ENCODE measurements at regions not wholly inside any gene's neighbourhood (a gene's known extent, or its start where the extent isn't known, plus 50 kb on each side); places are given as distances from the start of the nearest gene placed in this dataset.

- TF ChIP-seq POU6F1 (CRISPR knock-in tag; IDR thresholded peaks at IDR 0.05; ENCODE audit: borderline replicate concordance, low read depth) (no peak), CREB5 (CRISPR knock-in tag; IDR thresholded peaks at IDR 0.05; ENCODE audit: low read depth) (no peak), PATZ1 (CRISPR knock-in tag; IDR thresholded peaks at IDR 0.05; ENCODE audit: borderline replicate concordance) (no peak), TCF4 (CRISPR knock-in tag; IDR thresholded peaks at IDR 0.05; ENCODE audit: borderline replicate concordance) (no peak), ZNF70 (CRISPR knock-in tag; IDR thresholded peaks at IDR 0.05) (no peak), RARB (CRISPR knock-in tag; IDR thresholded peaks at IDR 0.05) (no peak), PPARA (CRISPR knock-in tag; IDR thresholded peaks at IDR 0.05; ENCODE audit: borderline replicate concordance) (no peak), TSHZ2 (CRISPR knock-in tag; IDR thresholded peaks at IDR 0.05) (no peak), CSRNP3 (CRISPR knock-in tag; IDR thresholded peaks at IDR 0.05) (no peak)
- ATAC-seq = no peak; the same call in 2 of the 3 replicates
Observed at GRCh38 chr6:4466261-4466660, 309.9 kb upstream of the CDYL start.

GRCh38 chr6:4464638-4465037, 311.6 kb upstream of the CDYL start:
- ATAC-seq = no peak
- TF ChIP-seq ZFP30 (CRISPR knock-in tag; IDR thresholded peaks at IDR 0.05) (no peak), OSR1 (CRISPR knock-in tag; IDR thresholded peaks at IDR 0.05) (no peak), ISL1 (CRISPR knock-in tag; IDR thresholded peaks at IDR 0.05) (no peak), GLIS3 (CRISPR knock-in tag; IDR thresholded peaks at IDR 0.05) (no peak), POU6F1 (CRISPR knock-in tag; IDR thresholded peaks at IDR 0.05; ENCODE audit: borderline replicate concordance, low read depth) (no peak), ZNF70 (CRISPR knock-in tag; IDR thresholded peaks at IDR 0.05) (no peak), TOX (CRISPR knock-in tag; IDR thresholded peaks at IDR 0.05; ENCODE audit: borderline replicate concordance) (no peak), PATZ1 (CRISPR knock-in tag; IDR thresholded peaks at IDR 0.05; ENCODE audit: borderline replicate concordance) (no peak), ZFP3 (CRISPR knock-in tag; IDR thresholded peaks at IDR 0.05) (no peak), BACH2 (CRISPR knock-in tag; IDR thresholded peaks at IDR 0.05; ENCODE audit: borderline replicate concordance) (no peak), CSDC2 (CRISPR knock-in tag; IDR thresholded peaks at IDR 0.05) (no peak), RARB (CRISPR knock-in tag; IDR thresholded peaks at IDR 0.05) (no peak), ARNTL (CRISPR knock-in tag; IDR thresholded peaks at IDR 0.05; ENCODE audit: borderline replicate concordance, low read depth) (no peak), TCF4 (CRISPR knock-in tag; IDR thresholded peaks at IDR 0.05; ENCODE audit: borderline replicate concordance) (no peak)

Measured in SK-N-SH treated with all-trans-retinoic acid at 6 μM for 48 hours (cell line).